ENCODE measurements at regions not wholly inside any gene's neighbourhood (a gene's known extent, or its start where the extent isn't known, plus 50 kb on each side); places are given as distances from the start of the nearest gene placed in this dataset.

DNA sequence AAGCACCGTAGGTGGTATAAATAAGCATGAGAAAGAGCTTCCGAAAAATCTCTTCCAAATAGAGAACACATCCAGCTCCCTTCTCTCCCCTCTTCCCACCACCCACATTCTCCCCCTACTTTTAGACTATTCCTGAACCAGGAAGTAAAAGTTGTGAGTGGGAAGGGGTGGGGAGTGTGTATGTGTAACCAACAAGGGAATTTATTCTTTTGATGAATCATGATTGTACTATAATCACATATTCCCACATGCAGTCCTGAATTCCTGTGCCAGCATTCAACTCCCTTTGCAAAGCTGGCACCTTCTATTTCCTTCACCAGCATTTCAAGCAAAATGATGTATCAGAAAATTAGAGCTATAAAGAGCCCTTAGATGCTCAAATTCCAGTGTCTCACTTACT lies 230.6 kb upstream of the CHRM2 start:
- Histone ChIP-seq H3K27ac (ENCODE audit: low read depth, low read length) (no peak overlapping the region), H3K4me1 (ENCODE audit: insufficient read depth, low read length) (no peaks in the 10 kb centered on the region), H3K27me3 (ENCODE audit: insufficient read depth, low read length) (no peaks in the 10 kb centered on the region), H3K36me3 (ENCODE audit: insufficient read depth, low read length) (no peaks in the 10 kb centered on the region), H3K4me3 (ENCODE audit: low read length in 2 of 2) (no peak overlapping the region), H3K9me3 (ENCODE audit: control insufficient read depth in 1 of 2, low read length in 2 of 2) (no peaks in the 10 kb centered on the region)
- Mint-ChIP-seq H3K9me3 (peaks cover 2 to 23% (median 10%) of the 10 kb centered on the region in 8 donors), H3K27me3 (no peaks in the 10 kb centered on the region), H3K27ac (no peak overlapping the region), H3K36me3 (no peaks in the 10 kb centered on the region), H3K4me3 (no peak overlapping the region), H3K4me1 (no peaks in the 10 kb centered on the region)
- intact Hi-C loops (cut with micrococcal nuclease): no loop called here
- CTCF ChIA-PET (ENCODE audit: partially characterized antibody): interaction anchor here (0.8 kb wide), 1 partner anchor 186 kb away, joined by 3 read pairs; no protein-coding TSS in a partner anchor
- no peak for DNase-seq
- POLR2A ChIA-PET (ENCODE audit: partially characterized antibody): no interaction called here

DNA sequence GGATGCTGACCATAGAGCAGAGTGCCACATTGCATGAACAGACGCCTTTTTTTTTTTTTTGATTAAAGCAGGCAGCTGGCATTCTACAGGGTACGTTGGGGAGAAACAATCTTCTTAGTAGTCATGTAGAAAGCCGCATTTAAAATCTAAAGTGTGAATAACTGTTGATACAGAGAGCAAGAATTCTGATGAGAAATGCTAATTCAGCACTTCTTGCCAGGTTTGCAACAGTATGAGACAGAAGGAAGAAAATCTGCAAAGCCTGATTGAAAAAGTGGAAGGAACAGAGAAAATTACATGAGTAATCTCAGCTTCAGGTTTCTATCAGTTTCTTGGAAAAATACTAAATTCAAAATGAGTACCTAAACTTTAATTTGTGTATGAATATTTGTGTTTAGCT lies 232.7 kb upstream of the CHRM2 start:
- Histone ChIP-seq H3K4me1 (ENCODE audit: insufficient read depth, low read length) (no peaks in the 10 kb centered on the region), H3K4me3 (ENCODE audit: low read length in 2 of 2) (no peak overlapping the region), H3K9me3 (ENCODE audit: control insufficient read depth in 1 of 2, low read length in 2 of 2) (no peaks in the 10 kb centered on the region), H3K36me3 (ENCODE audit: insufficient read depth, low read length) (no peaks in the 10 kb centered on the region), H3K27ac (ENCODE audit: low read depth, low read length) (no peak overlapping the region), H3K27me3 (ENCODE audit: insufficient read depth, low read length) (no peaks in the 10 kb centered on the region)
- peaks cover 2 to 37% (median 13%) of the 10 kb centered on the region in 8 donors for H3K9me3 Mint-ChIP-seq
- H3K4me1 Mint-ChIP-seq: no peaks in the 10 kb centered on the region
- H3K36me3 Mint-ChIP-seq: no peaks in the 10 kb centered on the region
- no peak overlapping the region for H3K27ac Mint-ChIP-seq
- CTCF ChIA-PET (ENCODE audit: partially characterized antibody): no interaction called here
- DNase-seq: no peak
- H3K4me3 Mint-ChIP-seq: no peak overlapping the region
- intact Hi-C loops (cut with micrococcal nuclease): no loop called here
- POLR2A ChIA-PET (ENCODE audit: partially characterized antibody): no interaction called here
- H3K27me3 Mint-ChIP-seq: no peaks in the 10 kb centered on the region

- Mint-ChIP-seq H3K4me1 (no peaks in the 10 kb centered on the region), H3K27me3 (no peaks in the 10 kb centered on the region), H3K9me3 (peaks cover 0 to 31% (median 14%) of the 10 kb centered on the region in 8 donors), H3K36me3 (no peaks in the 10 kb centered on the region), H3K27ac (no peak overlapping the region), H3K4me3 (no peak overlapping the region)
- Histone ChIP-seq H3K27ac (ENCODE audit: low read depth, low read length) (no peak overlapping the region), H3K9me3 (ENCODE audit: control insufficient read depth in 1 of 2, low read length in 2 of 2) (no peaks in the 10 kb centered on the region), H3K36me3 (ENCODE audit: insufficient read depth, low read length) (no peaks in the 10 kb centered on the region), H3K4me3 (ENCODE audit: low read length in 2 of 2) (no peak overlapping the region), H3K4me1 (ENCODE audit: insufficient read depth, low read length) (no peaks in the 10 kb centered on the region), H3K27me3 (ENCODE audit: insufficient read depth, low read length) (no peaks in the 10 kb centered on the region)
- POLR2A ChIA-PET (ENCODE audit: partially characterized antibody): no interaction called here
- CTCF ChIA-PET (ENCODE audit: partially characterized antibody): no interaction called here
- no peak for DNase-seq
- intact Hi-C loops (cut with micrococcal nuclease): no loop called here
These were observed 249.6 kb upstream of the CHRM2 start for GRCh38 chr7:136618818-136619217.

DNA sequence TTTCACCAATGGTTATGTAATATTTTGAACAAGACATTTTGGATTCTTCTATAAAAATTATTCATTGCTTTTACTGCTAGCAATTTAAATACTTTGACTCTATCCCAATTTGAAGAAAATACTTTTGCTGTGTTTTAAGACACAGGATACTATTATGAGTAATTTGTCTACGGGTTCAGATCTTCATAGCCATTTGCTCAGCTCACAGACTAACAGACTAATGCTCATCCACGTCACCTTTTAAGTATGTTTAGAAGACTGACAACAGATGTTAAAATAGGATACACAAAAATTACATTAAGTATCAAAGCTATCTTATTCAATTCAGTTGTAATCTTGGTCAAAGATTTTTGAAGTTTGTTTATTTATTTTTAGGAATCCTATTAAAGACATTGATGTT lies 251.3 kb upstream of the CHRM2 start:
- no peaks in the 10 kb centered on the region for H3K4me1 Mint-ChIP-seq
- H3K36me3 Mint-ChIP-seq: no peaks in the 10 kb centered on the region
- H3K4me1 ChIP-seq (ENCODE audit: insufficient read depth, low read length): no peaks in the 10 kb centered on the region
- intact Hi-C loops (cut with micrococcal nuclease): no loop called here
- peaks cover 3 to 39% (median 16%) of the 10 kb centered on the region in 8 donors for H3K9me3 Mint-ChIP-seq
- no peaks in the 10 kb centered on the region for H3K9me3 ChIP-seq (ENCODE audit: control insufficient read depth in 1 of 2, low read length in 2 of 2)
- DNase-seq: no peak
- H3K27me3 ChIP-seq (ENCODE audit: insufficient read depth, low read length): no peaks in the 10 kb centered on the region
- no peaks in the 10 kb centered on the region for H3K27me3 Mint-ChIP-seq
- ChIA-PET CTCF (ENCODE audit: partially characterized antibody) (no interaction called here), POLR2A (ENCODE audit: partially characterized antibody) (no interaction called here)
- H3K27ac Mint-ChIP-seq: no peak overlapping the region
- no peak overlapping the region for H3K27ac ChIP-seq (ENCODE audit: low read depth, low read length)
- no peaks in the 10 kb centered on the region for H3K36me3 ChIP-seq (ENCODE audit: insufficient read depth, low read length)
- H3K4me3 ChIP-seq (ENCODE audit: low read length in 2 of 2): no peak overlapping the region
- H3K4me3 Mint-ChIP-seq: no peak overlapping the region

DNA sequence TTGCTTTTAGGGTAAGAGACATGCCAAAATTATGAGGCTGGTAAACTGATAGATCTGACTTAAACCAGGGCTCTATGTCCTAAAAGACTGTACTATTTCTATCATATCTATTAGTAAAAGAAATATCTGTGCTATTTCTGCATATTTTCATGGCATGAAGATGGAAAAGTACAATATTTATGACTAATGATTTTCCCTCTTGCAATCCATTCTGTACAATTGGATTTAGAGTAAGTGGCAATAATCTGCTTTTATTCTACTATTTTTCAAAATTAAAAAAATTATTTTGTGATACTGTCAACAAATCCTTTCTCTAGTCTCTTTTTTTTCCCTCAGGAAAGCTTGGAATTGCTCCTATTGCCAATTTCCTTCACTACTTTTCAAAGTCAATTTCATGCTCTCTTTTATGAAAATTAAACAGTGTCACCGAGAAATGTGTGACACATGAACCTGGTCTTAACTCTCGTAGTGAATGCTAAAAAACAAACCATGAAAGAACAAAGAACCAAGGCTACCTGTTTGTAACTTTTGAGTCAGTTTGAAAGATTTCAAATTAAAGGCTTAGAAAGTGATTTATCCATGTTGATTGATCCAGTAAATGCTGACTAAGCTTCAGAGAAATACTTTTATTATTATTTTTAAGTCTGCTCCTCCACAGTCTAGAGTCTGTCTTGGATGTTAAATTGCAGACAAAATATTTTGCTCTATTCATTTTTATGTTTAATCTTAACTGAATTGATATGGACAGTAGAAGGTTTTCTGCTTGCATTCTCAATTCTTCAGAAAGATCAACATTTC lies 262.7 kb upstream of the CHRM2 start:
- Mint-ChIP-seq H3K4me3 (no peak overlapping the region), H3K4me1 (no peaks in the 10 kb centered on the region), H3K27ac (no peak overlapping the region), H3K27me3 (no peaks in the 10 kb centered on the region), H3K36me3 (no peaks in the 10 kb centered on the region), H3K9me3 (peaks cover 2 to 11% (median 8%) of the 10 kb centered on the region in 8 donors)
- H3K27me3 ChIP-seq (ENCODE audit: insufficient read depth, low read length): no peaks in the 10 kb centered on the region
- H3K4me3 ChIP-seq (ENCODE audit: low read length in 2 of 2): no peak overlapping the region
- no peaks in the 10 kb centered on the region for H3K9me3 ChIP-seq (ENCODE audit: control insufficient read depth in 1 of 2, low read length in 2 of 2)
- CTCF ChIA-PET (ENCODE audit: partially characterized antibody): no interaction called here
- POLR2A ChIA-PET (ENCODE audit: partially characterized antibody): no interaction called here
- DNase-seq: no peak
- intact Hi-C loops (cut with micrococcal nuclease): no loop called here
- H3K36me3 ChIP-seq (ENCODE audit: insufficient read depth, low read length): no peaks in the 10 kb centered on the region
- no peaks in the 10 kb centered on the region for H3K4me1 ChIP-seq (ENCODE audit: insufficient read depth, low read length)
- no peak overlapping the region for H3K27ac ChIP-seq (ENCODE audit: low read depth, low read length)

- no peak overlapping the region for H3K27ac Mint-ChIP-seq
- CTCF ChIA-PET (ENCODE audit: partially characterized antibody): no interaction called here
- H3K9me3 Mint-ChIP-seq: peaks cover 0 to 17% (median 12%) of the 10 kb centered on the region in 8 donors
- H3K36me3 Mint-ChIP-seq: no peaks in the 10 kb centered on the region
- H3K9me3 ChIP-seq (ENCODE audit: control insufficient read depth in 1 of 2, low read length in 2 of 2): peaks cover 0 to 2% of the 10 kb centered on the region in 2 donors
- no peak overlapping the region for H3K4me3 ChIP-seq (ENCODE audit: low read length in 2 of 2)
- no peaks in the 10 kb centered on the region for H3K27me3 ChIP-seq (ENCODE audit: insufficient read depth, low read length)
- H3K27me3 Mint-ChIP-seq: no peaks in the 10 kb centered on the region
- no peaks in the 10 kb centered on the region for H3K36me3 ChIP-seq (ENCODE audit: insufficient read depth, low read length)
- no peak for DNase-seq
- intact Hi-C loops (cut with micrococcal nuclease): no loop called here
- H3K4me1 Mint-ChIP-seq: no peaks in the 10 kb centered on the region
- no peaks in the 10 kb centered on the region for H3K4me1 ChIP-seq (ENCODE audit: insufficient read depth, low read length)
- H3K4me3 Mint-ChIP-seq: no peak overlapping the region
- no peak overlapping the region for H3K27ac ChIP-seq (ENCODE audit: low read depth, low read length)
- POLR2A ChIA-PET (ENCODE audit: partially characterized antibody): no interaction called here
These were observed 266.7 kb upstream of the CHRM2 start for GRCh38 chr7:136601772-136602171.

DNA sequence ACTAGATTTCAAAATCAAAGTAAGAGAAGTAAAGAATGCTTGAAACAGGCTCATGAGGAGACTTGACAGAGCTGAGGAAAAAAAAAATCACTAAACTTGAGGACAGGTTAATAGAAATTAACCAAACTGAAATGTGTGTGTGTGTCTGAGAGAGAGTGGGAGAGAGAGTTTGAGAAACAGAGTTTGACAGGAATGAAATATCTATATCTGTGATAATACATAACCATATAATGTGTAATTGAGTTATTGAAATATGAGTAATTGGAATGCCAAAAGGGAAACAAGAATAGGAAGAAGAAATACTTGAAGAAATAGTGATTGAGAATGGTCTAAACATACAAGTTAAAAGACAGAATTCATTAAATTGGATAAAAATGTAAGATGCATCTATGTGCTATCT lies 268.0 kb upstream of the CHRM2 start:
- H3K9me3 Mint-ChIP-seq: peaks cover 0 to 22% (median 10%) of the 10 kb centered on the region in 8 donors
- intact Hi-C loops (cut with micrococcal nuclease): no loop called here
- Histone ChIP-seq H3K4me3 (ENCODE audit: low read length in 2 of 2) (no peak overlapping the region), H3K9me3 (ENCODE audit: control insufficient read depth in 1 of 2, low read length in 2 of 2) (peaks cover 0 to 2% of the 10 kb centered on the region in 2 donors), H3K36me3 (ENCODE audit: insufficient read depth, low read length) (no peaks in the 10 kb centered on the region), H3K4me1 (ENCODE audit: insufficient read depth, low read length) (no peaks in the 10 kb centered on the region), H3K27me3 (ENCODE audit: insufficient read depth, low read length) (no peaks in the 10 kb centered on the region), H3K27ac (ENCODE audit: low read depth, low read length) (no peak overlapping the region)
- POLR2A ChIA-PET (ENCODE audit: partially characterized antibody): no interaction called here
- no peaks in the 10 kb centered on the region for H3K4me1 Mint-ChIP-seq
- no peaks in the 10 kb centered on the region for H3K27me3 Mint-ChIP-seq
- DNase-seq: no peak
- no peaks in the 10 kb centered on the region for H3K36me3 Mint-ChIP-seq
- no peak overlapping the region for H3K27ac Mint-ChIP-seq
- H3K4me3 Mint-ChIP-seq: no peak overlapping the region
- CTCF ChIA-PET (ENCODE audit: partially characterized antibody): no interaction called here

Measured in CD4-positive, alpha-beta memory T cell (primary cell).